ENCODE measurements at regions not wholly inside any gene's neighbourhood (a gene's known extent, or its start where the extent isn't known, plus 50 kb on each side); places are given as distances from the start of the nearest gene placed in this dataset.

DNA sequence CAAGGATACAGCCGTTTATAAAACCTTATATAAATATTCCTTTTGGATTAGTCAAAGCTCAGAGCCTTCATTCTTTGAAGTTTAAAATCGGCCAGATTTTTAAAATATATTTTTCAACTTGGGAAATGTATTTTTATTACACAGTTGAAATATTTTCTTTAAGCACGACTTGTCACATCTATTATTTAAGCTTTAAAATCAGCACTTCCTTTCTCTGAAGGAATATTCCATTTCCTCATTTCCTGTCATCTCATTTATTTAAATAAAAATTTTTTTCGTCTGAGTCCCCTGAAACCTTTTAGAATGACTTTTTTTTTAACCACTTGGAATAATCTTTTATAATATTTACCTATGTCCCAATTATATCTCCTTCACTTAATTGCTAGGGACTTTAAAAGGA lies 107.5 kb upstream of the PDE3A start:
- TF ChIP-seq, protein P1, sequence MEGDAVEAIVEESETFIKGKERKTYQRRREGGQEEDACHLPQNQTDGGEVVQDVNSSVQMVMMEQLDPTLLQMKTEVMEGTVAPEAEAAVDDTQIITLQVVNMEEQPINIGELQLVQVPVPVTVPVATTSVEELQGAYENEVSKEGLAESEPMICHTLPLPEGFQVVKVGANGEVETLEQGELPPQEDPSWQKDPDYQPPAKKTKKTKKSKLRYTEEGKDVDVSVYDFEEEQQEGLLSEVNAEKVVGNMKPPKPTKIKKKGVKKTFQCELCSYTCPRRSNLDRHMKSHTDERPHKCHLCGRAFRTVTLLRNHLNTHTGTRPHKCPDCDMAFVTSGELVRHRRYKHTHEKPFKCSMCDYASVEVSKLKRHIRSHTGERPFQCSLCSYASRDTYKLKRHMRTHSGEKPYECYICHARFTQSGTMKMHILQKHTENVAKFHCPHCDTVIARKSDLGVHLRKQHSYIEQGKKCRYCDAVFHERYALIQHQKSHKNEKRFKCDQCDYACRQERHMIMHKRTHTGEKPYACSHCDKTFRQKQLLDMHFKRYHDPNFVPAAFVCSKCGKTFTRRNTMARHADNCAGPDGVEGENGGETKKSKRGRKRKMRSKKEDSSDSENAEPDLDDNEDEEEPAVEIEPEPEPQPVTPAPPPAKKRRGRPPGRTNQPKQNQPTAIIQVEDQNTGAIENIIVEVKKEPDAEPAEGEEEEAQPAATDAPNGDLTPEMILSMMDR (IDR thresholded peaks at IDR 0.05 in 2 of 3, conservative IDR thresholded peaks at IDR 0.05 in 1 of 3; ENCODE audit: borderline replicate concordance in 1 of 3, insufficient read depth in 1 of 3, low read depth in 2 of 3, low read length in 2 of 3), result no peak
- TF ChIP-seq EGR1 (IDR thresholded peaks at IDR 0.05; ENCODE audit: low read depth) (no peak), RAD21 (IDR thresholded peaks at IDR 0.05; ENCODE audit: low read depth) (no peak), JUND (IDR thresholded peaks at IDR 0.05) (no peak)
- TF ChIP-seq, protein P2, sequence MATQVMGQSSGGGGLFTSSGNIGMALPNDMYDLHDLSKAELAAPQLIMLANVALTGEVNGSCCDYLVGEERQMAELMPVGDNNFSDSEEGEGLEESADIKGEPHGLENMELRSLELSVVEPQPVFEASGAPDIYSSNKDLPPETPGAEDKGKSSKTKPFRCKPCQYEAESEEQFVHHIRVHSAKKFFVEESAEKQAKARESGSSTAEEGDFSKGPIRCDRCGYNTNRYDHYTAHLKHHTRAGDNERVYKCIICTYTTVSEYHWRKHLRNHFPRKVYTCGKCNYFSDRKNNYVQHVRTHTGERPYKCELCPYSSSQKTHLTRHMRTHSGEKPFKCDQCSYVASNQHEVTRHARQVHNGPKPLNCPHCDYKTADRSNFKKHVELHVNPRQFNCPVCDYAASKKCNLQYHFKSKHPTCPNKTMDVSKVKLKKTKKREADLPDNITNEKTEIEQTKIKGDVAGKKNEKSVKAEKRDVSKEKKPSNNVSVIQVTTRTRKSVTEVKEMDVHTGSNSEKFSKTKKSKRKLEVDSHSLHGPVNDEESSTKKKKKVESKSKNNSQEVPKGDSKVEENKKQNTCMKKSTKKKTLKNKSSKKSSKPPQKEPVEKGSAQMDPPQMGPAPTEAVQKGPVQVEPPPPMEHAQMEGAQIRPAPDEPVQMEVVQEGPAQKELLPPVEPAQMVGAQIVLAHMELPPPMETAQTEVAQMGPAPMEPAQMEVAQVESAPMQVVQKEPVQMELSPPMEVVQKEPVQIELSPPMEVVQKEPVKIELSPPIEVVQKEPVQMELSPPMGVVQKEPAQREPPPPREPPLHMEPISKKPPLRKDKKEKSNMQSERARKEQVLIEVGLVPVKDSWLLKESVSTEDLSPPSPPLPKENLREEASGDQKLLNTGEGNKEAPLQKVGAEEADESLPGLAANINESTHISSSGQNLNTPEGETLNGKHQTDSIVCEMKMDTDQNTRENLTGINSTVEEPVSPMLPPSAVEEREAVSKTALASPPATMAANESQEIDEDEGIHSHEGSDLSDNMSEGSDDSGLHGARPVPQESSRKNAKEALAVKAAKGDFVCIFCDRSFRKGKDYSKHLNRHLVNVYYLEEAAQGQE (IDR thresholded peaks at IDR 0.05; ENCODE audit: low read depth), result no peak
